Stimulated activated CD4-positive, alpha-beta T cell treated with anti-CD3 and anti-CD28 coated beads, Interleukin-4, amount 100 ng/mL, for 4 hours (primary cell): ENCODE measurements at regions not wholly inside any gene's neighbourhood (a gene's known extent, or its start where the extent isn't known, plus 50 kb on each side); places are given as distances from the start of the nearest gene placed in this dataset.
"Not testable (repeated sequence)": the region's sequence is repeated elsewhere in the genome, so short reads cannot be mapped to it uniquely, and the experiment has no call there.

Experiments
- DNase-seq, 2 experiments: peaks; one replicate each; pipeline ENCODE4 v3.0.0-alpha.2; 2020

DNA sequence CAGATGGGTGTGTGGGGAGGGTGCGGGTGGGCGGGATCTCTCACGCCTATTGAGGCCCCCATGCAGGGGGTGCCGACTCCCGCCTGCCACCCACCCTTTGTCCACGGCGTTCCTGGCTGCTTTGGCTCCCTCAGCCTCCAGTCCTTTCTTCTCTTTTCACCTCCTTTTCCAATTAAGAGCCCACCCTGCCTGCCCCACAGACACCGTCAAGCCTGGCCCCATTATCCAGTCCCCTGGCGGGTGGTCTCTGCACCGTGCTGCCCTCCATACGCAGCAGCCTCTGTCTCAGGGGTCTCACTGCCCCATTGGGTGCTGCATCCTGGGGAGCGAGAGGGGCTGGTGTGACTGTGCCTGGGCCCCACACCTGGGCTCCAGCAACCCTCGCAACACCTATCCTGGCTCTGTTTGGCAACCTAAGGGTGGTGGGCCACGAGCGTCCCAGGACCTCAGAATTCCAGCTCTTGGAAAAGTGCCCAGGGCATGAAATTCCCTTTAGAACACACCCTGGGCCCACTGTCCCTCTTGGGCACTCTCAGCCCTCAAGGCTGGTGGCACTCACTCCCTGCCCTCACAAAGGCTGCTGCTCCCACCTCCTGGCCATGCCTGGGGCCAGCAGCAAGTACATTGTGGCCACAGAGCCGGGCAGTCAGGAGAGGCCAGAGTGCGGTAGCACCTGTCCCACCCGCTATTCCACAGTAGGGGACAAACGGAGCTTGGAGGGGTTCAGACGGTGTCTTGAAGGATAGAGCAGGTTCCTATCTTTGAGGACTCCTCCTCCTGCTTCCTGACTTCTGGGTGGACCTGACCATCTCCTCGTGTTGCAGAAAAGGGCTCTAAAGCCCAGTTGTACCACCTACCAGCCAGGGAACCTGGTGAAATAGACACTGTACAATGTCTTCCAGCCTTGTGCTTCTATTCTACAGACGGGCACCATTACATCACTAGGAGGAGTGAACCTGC, 114.1 kb downstream of the KIF26A start:
- no peak for DNase-seq

DNA sequence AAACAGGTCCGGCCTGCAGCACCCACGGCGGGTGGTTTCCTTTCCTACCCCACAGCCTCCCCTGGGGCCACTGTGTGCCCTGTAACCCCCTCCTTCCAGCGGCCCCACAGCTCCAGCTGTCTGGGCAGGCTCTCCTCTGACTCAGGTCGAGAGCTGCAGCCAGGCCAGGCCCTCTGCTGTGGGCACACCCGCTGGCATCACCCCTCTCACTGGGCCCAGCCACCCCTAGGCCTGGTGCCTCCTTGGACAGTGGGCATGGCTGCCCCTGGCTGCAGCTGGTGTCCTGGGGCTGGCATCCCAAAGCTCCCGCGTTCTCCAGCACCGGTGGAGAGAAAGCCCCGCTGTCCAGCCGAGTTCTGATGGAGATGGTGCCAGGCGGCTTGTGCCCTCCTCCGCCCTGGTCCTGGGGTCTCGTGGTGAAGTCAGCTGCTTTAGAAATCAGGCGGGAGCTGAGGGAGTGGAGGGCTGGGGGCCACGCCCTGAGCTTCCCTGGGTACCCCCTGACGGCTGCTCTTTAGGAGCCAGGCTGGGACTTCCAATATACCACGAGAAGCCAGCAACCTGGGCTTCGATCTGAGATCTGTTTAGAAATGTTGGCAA, 114.9 kb downstream of the KIF26A start:
- no peak for DNase-seq

DNA sequence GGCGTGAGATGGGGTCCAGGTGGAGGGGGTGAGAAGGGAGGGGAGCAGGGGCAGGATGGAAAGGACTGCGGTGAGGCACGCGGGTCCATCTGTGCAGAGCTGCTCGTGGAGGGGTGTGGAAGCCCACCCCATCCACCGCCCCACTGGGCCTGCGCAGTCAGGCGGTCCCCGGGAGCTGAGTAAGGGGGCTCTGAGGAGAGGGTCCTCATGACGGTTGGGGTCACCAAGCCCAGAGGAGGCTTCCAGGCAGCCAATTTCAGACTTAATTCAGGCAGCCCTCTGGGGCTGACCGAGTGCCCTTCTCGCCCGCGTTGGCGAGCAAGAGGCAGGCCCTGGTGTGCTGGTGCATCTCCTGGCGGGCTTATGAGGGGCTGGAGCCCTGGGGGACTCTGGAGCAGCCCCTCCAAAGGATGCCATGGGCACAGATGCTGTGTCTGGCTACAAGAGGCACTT, 115.5 kb downstream of the KIF26A start:
- DNase-seq = no peak

DNA sequence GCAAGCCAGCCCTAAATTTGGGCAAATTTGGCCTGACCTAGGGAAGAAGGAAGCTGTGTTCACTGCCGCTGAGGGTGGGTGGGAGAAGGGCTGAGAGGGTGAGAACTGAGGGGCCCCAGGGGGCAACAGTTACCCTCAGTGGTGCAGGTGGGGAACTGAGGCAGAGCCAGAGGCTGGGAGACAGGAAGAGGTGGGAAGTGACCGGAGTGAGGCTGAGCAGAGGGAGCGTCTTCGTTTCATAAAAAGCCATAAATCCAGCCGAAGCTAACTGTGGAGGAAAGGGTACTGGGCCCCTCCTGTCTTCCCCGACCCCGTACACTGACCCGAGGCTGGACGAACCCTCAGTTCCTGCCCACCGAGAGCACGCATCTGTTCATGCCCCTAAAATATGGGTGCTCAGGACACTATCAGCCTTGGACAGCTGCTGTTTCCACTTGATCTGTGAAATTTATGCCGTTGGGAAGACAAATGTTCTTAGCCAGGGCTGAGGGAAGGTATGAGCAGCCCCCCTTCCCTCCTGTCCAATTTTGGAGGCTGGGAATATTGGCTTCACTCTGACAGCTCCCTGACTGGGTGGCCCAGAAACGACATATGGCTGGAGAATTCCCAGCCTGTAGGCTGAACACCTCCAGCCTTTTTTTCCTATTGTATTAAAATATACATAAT, 116.5 kb downstream of the KIF26A start:
- DNase-seq = no peak

DNA sequence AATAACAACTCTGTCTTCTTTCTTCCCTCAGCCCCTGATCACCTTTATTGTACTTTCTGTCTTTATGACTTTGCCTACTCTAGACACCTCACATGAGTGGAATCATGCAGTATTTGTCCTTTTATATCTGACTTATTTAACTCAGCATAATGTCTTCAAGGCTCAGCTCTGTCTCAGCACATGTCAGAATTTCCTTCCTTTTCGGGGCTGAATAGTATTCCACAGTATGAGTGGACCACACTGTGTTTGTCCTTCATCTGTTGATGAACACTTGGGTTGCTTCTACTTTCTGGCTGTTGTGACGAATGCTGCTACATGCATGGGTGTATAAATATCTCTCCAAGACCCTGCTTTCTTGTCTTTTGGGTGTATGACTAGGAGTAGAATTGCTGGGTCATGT, 117.6 kb downstream of the KIF26A start:
- no peak for DNase-seq

DNA sequence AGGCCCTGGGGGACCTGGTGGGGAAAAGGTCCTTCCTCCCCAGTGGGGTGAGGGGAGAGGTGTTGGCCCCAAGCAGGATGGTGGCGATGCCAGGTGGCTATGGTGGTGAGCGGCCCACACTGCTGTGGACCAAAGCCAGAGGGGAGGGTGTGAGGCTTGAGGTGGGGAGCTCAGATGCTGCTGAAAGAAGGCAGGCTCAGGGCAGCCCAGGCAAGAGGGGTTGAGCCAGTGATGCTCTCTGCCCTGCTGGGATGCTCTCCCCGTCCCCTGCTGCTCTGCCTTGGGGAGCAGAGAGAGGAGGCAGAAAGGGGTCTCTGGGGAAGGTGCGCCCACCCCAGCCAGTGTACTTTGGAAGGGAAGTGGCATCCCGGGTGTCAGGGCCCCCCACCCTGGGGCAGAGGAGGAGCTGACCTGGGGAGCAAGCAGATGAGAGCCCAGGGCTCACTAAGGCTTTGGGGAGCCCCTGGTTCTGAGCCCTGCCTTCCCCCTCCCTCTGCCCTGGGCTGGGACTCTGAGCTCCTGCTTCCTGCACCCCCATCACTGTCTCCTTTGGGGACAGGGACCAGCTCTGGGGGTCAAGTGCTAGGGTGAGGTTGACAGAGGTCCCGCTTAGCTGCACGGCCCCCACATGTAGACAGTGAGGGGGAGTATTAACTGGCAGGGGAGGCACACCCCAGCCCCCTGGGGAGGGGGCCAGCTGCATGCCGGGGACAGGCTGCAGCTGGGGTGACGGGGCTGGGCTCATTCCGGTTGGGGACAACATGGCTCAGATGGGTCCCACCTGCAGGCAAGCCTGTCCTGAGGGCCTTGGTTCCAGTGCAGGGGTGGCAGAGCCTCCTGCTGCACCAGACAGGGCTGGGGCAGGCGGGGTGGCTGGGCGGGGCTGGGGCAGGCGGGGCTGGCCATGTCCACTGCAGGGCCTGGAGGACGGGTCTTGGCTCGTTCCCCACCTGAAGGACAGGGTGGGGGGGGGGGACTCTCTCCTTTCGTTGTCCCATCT, 124.4 kb downstream of the KIF26A start:
- DNase-seq = no peak

DNA sequence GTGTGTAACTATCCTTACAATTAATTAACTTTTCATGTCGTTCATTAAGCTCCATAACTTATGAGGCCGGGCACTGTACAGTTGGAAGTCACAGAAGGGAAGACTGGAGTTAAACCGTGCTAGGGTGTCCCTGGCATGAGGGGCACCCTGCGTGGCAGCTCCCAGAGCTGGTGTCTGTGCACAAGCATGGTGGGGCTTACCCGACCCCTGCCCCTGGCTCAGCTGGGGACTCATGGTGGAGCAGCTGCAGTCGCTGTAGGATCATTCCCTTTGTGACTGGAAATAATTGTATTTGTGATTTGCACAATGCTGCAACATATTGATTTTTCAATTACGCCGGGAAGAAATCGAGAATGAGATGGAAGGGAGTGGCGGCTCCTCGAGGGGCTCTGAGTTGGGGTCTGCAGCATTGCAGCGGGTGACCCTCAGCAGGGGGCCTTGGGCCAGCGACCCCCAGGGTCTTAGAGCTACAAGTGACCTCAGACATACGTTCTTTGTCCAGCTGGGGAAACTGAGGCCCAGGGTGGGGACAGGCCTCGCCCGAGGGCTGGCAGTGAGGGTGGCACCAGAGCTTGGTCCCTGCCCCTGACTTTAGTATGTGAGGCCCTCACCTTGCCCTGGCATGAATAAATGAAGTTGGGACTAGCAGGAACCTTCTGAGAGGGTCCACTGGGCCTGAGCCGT, 125.4 kb downstream of the KIF26A start:
- DNase-seq = no peak

DNA sequence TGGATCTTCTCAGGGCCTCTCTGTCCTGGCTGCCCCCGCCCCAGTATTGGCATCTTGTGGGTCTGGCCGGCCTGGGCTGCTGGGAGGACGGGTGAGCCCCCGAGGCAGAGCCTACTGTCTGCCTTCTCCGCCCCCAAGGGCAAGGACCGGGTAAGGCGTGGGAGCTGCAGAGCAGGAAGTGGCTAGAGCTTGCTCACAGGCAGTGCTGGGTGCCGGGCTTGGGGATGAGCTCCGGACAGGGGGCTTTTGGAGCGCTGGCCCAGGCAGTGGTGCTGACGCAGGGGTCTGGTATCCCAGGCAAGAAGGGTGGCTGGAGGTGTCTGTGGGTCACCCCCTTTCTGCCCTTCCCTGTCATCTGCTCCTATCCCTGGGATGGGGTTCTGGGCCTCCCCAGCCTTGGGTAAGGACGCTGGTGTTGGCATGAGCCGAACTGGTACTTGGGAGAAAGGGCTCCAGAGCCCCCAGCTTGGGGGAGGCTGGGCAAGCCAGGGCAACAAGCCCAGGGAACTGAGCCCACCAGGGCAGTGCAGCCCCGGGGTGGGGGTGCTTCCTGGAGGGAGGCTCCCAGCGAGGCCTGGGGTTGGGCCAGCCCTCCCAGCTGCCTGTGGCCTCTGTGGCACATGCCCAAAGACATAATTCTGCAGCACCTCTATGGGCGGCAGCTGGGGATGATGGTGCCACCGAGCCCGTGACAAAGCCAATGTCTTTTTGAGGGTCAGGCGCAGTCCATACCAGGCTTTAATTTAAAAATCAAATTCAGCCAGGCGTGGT, 126.3 kb downstream of the KIF26A start:
- DNase-seq = no peak

DNA sequence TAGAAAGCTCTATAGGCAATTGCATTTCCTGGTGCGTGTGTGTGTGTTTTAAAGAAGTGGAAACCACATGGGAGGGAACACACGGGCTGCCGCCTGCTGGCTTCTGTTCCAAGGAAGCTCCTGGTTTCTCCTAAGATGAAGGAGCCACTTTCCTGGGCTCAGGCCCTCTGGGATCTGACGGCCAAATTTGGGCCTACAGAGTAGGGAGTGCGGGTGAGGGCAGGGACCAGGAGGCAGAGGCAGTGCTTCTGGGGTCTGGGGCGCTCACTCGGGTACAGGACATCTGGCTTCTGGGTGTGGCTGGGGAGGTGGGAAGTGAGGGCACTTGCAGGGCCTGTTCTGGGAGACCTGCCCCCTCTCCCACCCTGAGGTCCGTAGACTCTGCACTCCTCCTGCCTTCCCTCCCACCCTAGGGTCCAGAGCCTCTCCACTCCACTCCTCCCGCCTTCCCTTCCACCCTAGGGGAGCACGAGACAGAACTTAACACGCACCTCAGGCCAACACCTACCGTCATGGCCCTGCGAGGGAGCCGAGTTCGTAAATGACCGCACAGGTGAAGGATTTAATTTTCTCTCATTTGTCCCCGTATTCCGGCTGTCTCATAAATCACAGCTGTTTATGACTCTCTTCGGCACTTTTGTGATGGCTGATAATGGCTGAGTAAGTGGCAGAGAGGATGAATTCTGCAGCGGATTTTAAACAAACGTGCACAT, 127.7 kb downstream of the KIF26A start:
- no peak for DNase-seq

DNA sequence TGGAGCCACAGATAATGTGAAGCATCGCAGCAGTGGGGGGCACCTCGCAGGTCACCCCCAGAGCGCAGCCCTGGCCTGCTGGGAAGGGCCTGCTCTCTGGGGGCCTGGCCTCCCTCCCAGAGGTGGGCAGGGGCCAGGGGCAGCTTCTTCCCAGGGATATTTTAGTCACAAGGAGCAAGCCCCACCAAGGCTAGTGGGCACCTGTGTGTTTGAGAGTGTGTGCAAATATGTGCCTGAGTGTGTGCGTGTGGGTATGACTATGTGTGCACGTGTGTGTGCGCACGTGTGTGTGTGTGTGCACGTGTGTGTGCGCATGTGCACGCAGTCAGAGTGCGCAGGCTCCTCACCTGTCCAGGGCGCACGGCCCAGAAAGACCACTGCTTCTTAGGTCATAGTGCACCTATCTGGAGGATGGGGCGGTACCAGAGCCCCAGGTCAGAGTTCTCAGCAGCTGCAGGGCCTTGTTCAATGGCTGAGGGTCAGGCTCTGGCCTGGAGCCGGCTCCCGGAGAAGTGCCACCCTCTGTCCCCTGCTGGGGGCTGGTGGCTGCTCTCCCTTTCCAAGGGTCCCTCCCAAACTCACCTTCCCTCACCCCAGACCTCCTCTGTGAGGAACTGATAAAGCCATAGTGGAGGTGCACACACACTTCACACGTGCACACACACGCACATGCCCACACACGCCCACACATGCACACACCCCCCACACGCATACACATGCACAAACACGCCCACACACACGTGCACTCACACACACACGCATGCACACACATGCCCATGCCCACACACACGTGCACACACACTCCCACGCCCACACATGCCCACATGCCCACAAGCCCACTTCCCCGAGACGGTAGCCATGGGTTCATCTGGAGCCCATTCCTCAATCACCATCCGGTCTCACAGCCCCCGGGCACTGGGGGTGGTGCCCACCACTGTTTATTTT, 128.5 kb downstream of the KIF26A start:
- no peak for DNase-seq

DNA sequence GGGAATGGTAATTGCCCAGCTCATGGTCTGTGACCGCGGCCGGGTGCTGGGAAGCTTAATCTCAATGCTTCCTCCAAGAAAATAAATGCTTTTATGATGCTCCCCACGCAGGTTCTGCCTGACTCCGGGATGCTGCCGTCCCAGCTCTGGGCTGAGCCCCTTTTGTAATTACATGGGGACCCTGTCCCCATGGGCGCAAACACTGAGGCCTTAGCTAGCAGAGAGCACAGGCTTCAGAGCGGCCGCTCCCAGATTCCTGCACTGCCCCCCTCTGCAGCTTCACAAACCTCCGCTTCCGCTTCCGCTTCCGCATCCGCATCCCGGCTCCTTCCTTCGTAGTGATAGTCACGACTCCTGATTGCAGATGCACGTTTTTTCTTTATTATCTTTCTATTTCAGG, 129.5 kb downstream of the KIF26A start:
- no peak for DNase-seq

DNA sequence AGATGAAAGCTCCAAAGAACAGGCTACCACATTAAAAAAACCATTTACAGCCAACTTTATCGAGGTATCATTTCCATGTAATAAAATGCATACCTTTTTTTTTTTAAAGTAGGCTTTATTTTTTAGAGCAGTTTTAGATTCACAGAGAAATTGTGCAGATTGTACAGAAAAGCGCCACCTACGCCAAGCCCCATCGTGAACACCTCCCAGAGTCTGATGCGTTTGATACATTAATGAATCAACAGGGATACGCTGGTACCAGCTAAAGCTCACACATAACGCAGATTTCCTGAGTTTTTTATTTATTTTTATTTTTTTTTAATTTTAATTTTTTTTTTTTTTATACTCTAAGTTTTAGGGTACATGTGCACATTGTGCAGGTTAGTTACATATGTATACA, 129.9 kb downstream of the KIF26A start:
- DNase-seq = no peak

DNA sequence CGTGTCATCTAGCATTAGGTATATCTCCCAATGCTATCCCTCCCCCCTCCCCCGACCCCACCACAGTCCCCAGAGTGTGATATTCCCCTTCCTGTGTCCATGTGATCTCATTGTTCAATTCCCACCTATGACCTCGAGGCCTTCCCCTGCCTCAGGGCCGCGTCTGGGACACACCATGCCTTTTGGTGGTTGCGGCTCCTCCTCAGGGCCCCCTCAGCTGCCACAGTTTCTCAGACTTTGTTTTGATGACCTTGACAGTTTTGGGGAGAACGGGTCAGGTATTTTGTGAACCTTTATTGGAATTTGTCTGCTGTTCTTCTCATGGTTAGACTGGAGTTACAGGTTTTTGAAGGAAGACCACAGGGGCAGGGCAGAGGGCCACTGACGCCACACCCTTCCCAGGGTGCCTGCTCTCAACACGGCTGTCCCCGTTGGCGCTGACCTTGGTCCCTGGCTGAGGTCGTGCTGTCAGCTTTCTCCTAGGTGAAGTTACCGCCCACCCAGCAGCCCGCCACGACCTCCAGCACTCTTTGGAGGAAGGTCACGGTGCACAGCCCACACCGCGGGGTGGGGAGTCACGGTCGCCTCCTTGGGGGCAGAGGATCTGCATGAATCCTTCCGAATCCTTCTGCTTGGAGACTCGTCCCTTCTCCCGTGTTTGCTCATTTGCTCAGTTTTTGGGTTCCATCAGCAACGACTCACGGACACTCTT, 130.5 kb downstream of the KIF26A start:
- DNase-seq = no peak

DNA sequence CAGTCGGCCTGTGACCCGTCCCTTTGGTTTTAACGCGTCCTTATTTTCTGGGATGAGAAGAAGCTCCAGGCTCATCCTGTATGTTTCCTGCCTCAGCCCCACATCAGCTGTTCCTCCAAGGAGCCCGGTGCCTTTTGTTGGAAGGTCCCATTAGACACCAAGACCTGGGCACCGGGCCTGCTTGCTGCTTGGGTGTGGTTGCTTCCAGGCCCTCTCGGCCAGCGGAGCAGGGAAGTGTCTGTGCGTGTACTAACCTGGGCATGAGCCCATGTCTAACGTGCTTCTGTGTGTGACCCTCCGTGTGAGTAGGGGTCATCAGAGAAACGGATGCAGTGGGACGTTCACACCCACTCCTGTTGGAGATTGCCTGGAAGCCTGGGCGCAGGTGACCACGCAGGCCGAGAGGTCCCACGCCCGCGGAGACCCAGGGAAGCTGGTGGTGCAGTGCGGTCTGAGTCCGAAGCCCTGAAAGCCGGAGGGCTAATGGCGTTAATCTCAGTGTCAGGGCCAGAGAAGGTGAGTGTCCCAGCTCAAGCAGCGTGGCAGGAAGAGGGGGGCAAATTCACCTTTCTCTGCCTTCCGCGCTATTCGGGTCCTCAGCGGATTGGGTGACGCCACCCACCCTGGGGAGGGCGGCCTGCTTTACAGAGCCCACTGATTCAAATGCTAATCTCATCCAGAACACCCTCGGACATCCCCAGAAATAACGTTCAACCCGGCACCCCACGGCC, 131.3 kb downstream of the KIF26A start:
- DNase-seq = not testable (repeated sequence)

DNA sequence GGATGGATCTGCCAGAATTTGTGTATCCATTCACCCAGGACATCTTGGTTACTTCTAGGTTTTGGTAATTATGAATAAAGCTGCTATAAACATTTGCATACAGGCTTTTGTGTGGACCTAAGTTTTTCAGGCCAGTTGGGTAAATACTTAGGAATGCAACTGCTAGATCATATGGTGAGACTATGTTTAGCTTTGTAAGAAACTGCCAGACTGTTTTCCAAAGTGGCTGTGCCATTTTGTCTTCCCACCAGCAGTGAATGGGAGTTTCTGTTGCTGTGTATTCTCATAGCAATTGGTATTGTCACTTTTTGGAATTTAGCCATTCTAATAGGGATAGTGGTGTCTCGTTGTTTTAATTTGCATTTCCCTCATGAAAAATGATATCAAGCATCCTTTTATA, 133.0 kb downstream of the KIF26A start:
- DNase-seq = no peak

DNA sequence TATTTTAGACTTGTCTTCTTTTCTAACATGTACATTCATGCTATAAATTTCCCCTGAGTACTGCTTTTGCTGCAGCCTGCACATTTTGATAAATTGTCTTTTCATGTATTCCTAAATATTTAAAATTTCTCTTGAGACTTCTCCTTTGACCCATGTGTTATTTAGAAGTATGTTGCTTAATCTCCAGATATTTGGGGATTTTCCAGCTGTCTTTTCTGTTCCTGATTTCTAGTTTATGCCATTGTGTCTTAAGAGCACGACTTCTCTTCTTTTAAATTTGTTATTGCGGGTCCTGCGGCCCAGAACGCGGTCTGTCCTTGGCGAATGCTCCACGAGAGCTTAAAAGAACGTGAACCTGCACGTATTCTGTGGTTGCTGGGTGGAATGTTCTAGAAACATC, 136.4 kb downstream of the KIF26A start:
- DNase-seq = no peak

DNA sequence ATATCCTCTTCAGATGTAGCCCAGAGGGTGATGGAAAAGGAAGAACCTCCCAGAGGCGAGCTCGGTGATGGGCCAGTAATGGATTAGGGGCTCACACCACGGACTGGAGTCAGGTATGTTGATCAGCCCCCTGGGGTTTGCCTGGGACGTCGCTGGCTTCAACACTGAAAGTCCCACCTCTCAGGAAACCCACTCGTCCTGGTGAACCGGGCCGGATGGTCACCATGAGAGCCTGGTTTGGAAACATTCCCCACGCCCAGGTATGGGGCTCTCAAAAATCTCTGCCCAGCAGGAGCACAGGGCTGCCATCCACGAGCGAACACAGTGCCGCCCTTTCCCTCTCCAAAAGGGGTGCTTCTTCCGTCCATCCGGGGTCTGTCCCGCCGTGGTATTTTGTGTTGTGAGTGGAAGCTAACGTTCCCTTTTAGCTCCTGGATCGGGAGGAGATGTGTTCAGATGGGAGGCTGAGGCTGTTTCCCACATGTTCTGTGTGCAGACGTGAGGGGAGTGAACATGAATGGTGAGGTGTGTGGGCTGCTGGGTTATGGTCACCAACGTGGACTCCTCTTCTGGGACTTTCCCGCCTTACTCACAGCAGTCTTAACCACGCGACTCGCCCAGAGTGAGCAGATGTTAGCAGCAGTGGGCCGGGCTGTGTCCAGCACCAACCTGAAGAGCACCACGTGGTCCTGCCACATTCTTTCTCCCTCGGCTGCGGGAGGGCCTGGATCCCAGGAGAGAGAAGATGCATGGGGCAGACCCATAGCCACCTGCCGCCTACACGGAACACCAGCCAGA, 139.2 kb downstream of the KIF26A start:
- DNase-seq = no peak
